ENCODE measurements at regions not wholly inside any gene's neighbourhood (a gene's known extent, or its start where the extent isn't known, plus 50 kb on each side); places are given as distances from the start of the nearest gene placed in this dataset.
A peak's percentile ranks its signal among the peaks of the same experiment; 100 is the strongest.

- no peak for TF ChIP-seq CTCF (IDR thresholded peaks at IDR 0.05)
- DNase-seq: no peak
- no peaks in the 10 kb centered on the region for H3K9me3 ChIP-seq
These were observed 55.3 kb downstream of the PABIR2 start for GRCh38 chrX:134741746-134742145.

GRCh38 chrX:134738986-134739740 lies 57.8 kb downstream of the PABIR2 start:
- no peaks in the 10 kb centered on the region for H3K4me1 ChIP-seq
- no peak for DNase-seq
- intact Hi-C loops (cut with DNase I): no loop called here

More at GRCh38 chrX:134741746-134742145, 55.3 kb downstream of the PABIR2 start:
- intact Hi-C loops (cut with DNase I): no loop called here
- H3K36me3 ChIP-seq: no peaks in the 10 kb centered on the region
- no peak for ATAC-seq
- no peaks in the 10 kb centered on the region for H3K27me3 ChIP-seq
- no peaks in the 10 kb centered on the region for H3K4me1 ChIP-seq
- H3K4me3 ChIP-seq: no peak overlapping the region
- H3K27ac ChIP-seq: no peak overlapping the region

GRCh38 chrX:134738445-134738844 lies 58.6 kb downstream of the PABIR2 start:
- Histone ChIP-seq H3K4me1 (no peaks in the 10 kb centered on the region), H3K27ac (no peak overlapping the region), H3K9me3 (no peaks in the 10 kb centered on the region), H3K36me3 (no peaks in the 10 kb centered on the region), H3K4me3 (no peak overlapping the region), H3K27me3 (no peaks in the 10 kb centered on the region)
- no peak for TF ChIP-seq CTCF (IDR thresholded peaks at IDR 0.05)
- intact Hi-C loops (cut with DNase I): no loop called here
- no peak for DNase-seq
- no peak for ATAC-seq

More at GRCh38 chrX:134738986-134739740, 57.8 kb downstream of the PABIR2 start:
- no peak for TF ChIP-seq CTCF (IDR thresholded peaks at IDR 0.05)
- Histone ChIP-seq H3K4me3 (no peak overlapping the region), H3K36me3 (no peaks in the 10 kb centered on the region), H3K9me3 (no peaks in the 10 kb centered on the region), H3K27ac (no peak overlapping the region), H3K27me3 (no peaks in the 10 kb centered on the region)
- no peak for ATAC-seq

- no peaks in the 10 kb centered on the region for H3K27me3 ChIP-seq
- intact Hi-C loops (cut with DNase I): no loop called here
- ATAC-seq: no peak
These were observed 59.2 kb downstream of the PABIR2 start for GRCh38 chrX:134737721-134738369.

GRCh38 chrX:134737061-134737460 lies 59.9 kb downstream of the PABIR2 start:
- ATAC-seq (peak; percentile 64), DNase-seq (no peak)
- no peaks in the 10 kb centered on the region for H3K36me3 ChIP-seq
- H3K4me1 ChIP-seq: no peaks in the 10 kb centered on the region
- no peak overlapping the region for H3K27ac ChIP-seq
- intact Hi-C loops (cut with DNase I): no loop called here
- no peak for TF ChIP-seq CTCF (IDR thresholded peaks at IDR 0.05)
- H3K27me3 ChIP-seq: no peaks in the 10 kb centered on the region
- H3K4me3 ChIP-seq: no peak overlapping the region
- no peaks in the 10 kb centered on the region for H3K9me3 ChIP-seq

More at GRCh38 chrX:134737721-134738369, 59.2 kb downstream of the PABIR2 start:
- TF ChIP-seq CTCF (IDR thresholded peaks at IDR 0.05): no peak
- Histone ChIP-seq H3K4me1 (no peaks in the 10 kb centered on the region), H3K4me3 (no peak overlapping the region), H3K9me3 (no peaks in the 10 kb centered on the region), H3K27ac (no peak overlapping the region), H3K36me3 (no peaks in the 10 kb centered on the region)
- DNase-seq: no peak
